GM19395 (cell line): ENCODE measurements at regions not wholly inside any gene's neighbourhood (a gene's known extent, or its start where the extent isn't known, plus 50 kb on each side); places are given as distances from the start of the nearest gene placed in this dataset.

Experiments
- ATAC-seq: cut with Tn5 transposase; IDR thresholded peaks from one replicate; pipeline ENCODE4 v1.9.1; 2021; ENCODE audit warnings: mild to moderate bottlenecking, moderate library complexity; ENCODE audit not compliant: unreplicated experiment

GRCh38 chr18:76255070-76255683, 239.9 kb downstream of the ZNF516 start:
- ATAC-seq: no peak

GRCh38 chr18:76252880-76253279, 242.2 kb downstream of the ZNF516 start:
- no peak for ATAC-seq

- ATAC-seq: no peak
These were observed 242.9 kb downstream of the ZNF516 start for GRCh38 chr18:76252139-76252538.

- ATAC-seq: no peak
These were observed 243.4 kb downstream of the ZNF516 start for GRCh38 chr18:76251691-76252090.

GRCh38 chr18:76246590-76246989, 248.5 kb downstream of the ZNF516 start:
- ATAC-seq: no peak

- ATAC-seq: no peak
These were observed 260.4 kb downstream of the ZNF516 start for GRCh38 chr18:76234676-76235060.

- ATAC-seq: no peak
These were observed 261.0 kb downstream of the ZNF516 start for GRCh38 chr18:76233876-76234675.

GRCh38 chr18:76233406-76233805, 261.6 kb downstream of the ZNF516 start:
- no peak for ATAC-seq

- ATAC-seq: no peak
These were observed 262.3 kb downstream of the ZNF516 start for GRCh38 chr18:76232779-76233178.

- ATAC-seq: no peak
These were observed 263.0 kb downstream of the ZNF516 start for GRCh38 chr18:76232010-76232409.

GRCh38 chr18:76231402-76231801, 263.6 kb downstream of the ZNF516 start:
- no peak for ATAC-seq

- no peak for ATAC-seq
These were observed 264.3 kb downstream of the ZNF516 start for GRCh38 chr18:76230791-76231190.

GRCh38 chr18:76228716-76229115, 266.3 kb downstream of the ZNF516 start:
- no peak for ATAC-seq

- ATAC-seq: no peak
These were observed 267.3 kb downstream of the ZNF516 start for GRCh38 chr18:76227759-76228158.

GRCh38 chr18:76223403-76223802, 271.6 kb downstream of the ZNF516 start:
- no peak for ATAC-seq

- no peak for ATAC-seq
These were observed 276.0 kb downstream of the ZNF516 start for GRCh38 chr18:76219023-76219422.

GRCh38 chr18:76216096-76216495, 278.9 kb downstream of the ZNF516 start:
- no peak for ATAC-seq

- no peak for ATAC-seq
These were observed 281.1 kb downstream of the ZNF516 start for GRCh38 chr18:76213991-76214390.

- ATAC-seq: no peak
These were observed 282.1 kb downstream of the ZNF516 start for GRCh38 chr18:76212960-76213359.

GRCh38 chr18:76209597-76209996, 285.4 kb downstream of the ZNF516 start:
- no peak for ATAC-seq

- no peak for ATAC-seq
These were observed 286.2 kb downstream of the ZNF516 start for GRCh38 chr18:76208678-76209306.

- ATAC-seq: no peak
These were observed 289.1 kb downstream of the ZNF516 start for GRCh38 chr18:76205906-76206305.
